ENCODE measurements at regions not wholly inside any gene's neighbourhood (a gene's known extent, or its start where the extent isn't known, plus 50 kb on each side); places are given as distances from the start of the nearest gene placed in this dataset.

DNA sequence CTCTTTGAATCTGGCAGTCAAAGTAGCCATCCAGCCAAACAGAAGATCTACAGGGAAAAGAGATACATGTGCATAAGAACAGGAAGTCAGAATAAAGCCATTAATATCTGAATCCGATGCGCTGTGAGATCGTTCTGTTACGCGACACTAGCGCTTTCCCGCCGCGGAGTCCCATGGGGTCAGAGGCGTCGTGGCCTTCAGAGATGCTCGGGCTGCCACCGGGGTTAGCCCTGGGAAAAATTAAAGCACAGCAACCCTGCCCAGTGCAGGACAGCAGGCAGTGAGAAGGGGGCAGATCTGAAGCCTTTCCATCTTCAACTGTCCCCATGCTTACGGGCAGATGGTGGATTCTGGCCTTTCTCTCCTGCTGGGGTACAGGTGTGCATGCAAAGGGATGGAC is 225.6 kb upstream of the MGMT start:
- TF ChIP-seq POLR2A (IDR thresholded peaks at IDR 0.05) (no peak), POLR2AphosphoS5 (IDR thresholded peaks at IDR 0.05; ENCODE audit: insufficient read depth in 1 of 2, low read depth in 1 of 2) (no peak)
- TF ChIP-seq, protein P1, sequence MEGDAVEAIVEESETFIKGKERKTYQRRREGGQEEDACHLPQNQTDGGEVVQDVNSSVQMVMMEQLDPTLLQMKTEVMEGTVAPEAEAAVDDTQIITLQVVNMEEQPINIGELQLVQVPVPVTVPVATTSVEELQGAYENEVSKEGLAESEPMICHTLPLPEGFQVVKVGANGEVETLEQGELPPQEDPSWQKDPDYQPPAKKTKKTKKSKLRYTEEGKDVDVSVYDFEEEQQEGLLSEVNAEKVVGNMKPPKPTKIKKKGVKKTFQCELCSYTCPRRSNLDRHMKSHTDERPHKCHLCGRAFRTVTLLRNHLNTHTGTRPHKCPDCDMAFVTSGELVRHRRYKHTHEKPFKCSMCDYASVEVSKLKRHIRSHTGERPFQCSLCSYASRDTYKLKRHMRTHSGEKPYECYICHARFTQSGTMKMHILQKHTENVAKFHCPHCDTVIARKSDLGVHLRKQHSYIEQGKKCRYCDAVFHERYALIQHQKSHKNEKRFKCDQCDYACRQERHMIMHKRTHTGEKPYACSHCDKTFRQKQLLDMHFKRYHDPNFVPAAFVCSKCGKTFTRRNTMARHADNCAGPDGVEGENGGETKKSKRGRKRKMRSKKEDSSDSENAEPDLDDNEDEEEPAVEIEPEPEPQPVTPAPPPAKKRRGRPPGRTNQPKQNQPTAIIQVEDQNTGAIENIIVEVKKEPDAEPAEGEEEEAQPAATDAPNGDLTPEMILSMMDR (IDR thresholded peaks at IDR 0.05): no peak
